GM12865 (cell line): ENCODE measurements at regions not wholly inside any gene's neighbourhood (a gene's known extent, or its start where the extent isn't known, plus 50 kb on each side); places are given as distances from the start of the nearest gene placed in this dataset.

Source experiments
- DNase-seq: peaks from one replicate; pipeline ENCODE4 v3.0.0; 2010; ENCODE audit warnings: low read depth
- H3K4me3 ChIP-seq: 2 replicates; pipeline ENCODE4 v1.5.1; 2011; ENCODE audit warnings: mild to moderate bottlenecking, low read depth, low read length, control low read depth
- TF ChIP-seq, protein P1 (sequence below): IDR thresholded peaks from 2 replicates; pipeline ENCODE4 v1.5.1; 2011; ENCODE audit warnings: low read length, control low read depth, low read depth, inconsistent platforms; ENCODE audit not compliant: insufficient read depth; ENCODE audit errors: missing control alignments

DNA sequence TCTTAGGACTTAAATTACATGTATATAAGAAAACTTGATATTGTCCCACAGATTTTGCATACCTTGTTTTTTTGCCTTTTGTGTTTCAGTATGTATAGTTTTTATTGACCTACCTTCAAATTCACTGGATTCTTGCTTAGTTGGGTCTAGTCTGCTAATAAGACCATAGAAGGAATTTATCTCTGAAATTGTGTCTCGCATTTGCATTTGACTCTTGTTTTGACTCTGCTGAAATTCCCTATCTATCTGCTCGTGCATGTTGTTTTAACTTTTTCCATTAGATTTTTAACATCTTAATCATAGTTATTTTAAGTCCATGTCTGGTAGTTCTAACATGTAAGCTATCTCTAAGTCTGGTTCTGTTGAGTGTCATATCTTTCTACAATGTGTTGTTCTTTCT is 163.9 kb downstream of the SCP2D1 start:
- TF ChIP-seq, protein P1, sequence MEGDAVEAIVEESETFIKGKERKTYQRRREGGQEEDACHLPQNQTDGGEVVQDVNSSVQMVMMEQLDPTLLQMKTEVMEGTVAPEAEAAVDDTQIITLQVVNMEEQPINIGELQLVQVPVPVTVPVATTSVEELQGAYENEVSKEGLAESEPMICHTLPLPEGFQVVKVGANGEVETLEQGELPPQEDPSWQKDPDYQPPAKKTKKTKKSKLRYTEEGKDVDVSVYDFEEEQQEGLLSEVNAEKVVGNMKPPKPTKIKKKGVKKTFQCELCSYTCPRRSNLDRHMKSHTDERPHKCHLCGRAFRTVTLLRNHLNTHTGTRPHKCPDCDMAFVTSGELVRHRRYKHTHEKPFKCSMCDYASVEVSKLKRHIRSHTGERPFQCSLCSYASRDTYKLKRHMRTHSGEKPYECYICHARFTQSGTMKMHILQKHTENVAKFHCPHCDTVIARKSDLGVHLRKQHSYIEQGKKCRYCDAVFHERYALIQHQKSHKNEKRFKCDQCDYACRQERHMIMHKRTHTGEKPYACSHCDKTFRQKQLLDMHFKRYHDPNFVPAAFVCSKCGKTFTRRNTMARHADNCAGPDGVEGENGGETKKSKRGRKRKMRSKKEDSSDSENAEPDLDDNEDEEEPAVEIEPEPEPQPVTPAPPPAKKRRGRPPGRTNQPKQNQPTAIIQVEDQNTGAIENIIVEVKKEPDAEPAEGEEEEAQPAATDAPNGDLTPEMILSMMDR: no peak
- no peak for DNase-seq
- H3K4me3 ChIP-seq: no peak overlapping the region

DNA sequence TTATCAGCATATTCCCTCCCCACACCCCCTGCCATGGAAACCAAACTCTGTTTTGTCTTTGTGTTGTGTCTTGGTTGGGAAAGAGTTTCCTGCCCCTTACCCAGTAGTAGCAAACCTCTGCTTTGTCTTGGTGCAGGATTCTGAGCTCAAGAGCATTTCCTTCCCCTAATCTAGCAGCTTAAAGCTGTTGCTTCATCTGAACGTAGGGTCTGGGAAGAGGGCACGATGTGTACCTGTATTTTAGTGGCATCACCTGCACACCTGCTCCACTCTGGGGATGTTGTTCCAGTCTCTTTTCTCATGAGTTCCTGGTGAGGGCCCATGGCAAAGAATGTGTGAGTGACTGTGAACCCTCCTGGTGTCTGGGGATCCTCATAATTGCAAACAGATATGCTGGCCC is 164.7 kb downstream of the SCP2D1 start:
- no peak overlapping the region for H3K4me3 ChIP-seq
- TF ChIP-seq, protein P1: no peak
- DNase-seq: no peak

DNA sequence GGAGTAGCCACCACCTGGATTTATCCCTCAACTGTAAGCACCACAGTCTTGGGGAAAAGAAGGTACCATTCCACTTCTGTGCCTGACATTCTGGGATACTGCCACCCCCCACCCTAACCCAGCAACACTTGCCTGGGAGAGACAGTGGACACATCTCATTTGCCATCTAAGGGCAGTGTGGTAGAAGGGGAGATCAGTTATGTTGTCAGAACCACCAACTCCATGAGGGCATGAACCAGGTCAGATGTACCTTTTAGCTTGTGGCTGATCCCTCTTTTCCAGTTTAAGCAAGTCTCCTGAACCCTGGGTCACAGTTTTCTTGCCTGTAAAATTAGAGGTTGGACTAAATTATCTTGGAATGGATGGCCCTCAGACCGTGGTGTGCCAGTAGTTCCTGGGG is 165.5 kb downstream of the SCP2D1 start:
- DNase-seq: no peak
- no peak overlapping the region for H3K4me3 ChIP-seq
- TF ChIP-seq, protein P1: no peak

DNA sequence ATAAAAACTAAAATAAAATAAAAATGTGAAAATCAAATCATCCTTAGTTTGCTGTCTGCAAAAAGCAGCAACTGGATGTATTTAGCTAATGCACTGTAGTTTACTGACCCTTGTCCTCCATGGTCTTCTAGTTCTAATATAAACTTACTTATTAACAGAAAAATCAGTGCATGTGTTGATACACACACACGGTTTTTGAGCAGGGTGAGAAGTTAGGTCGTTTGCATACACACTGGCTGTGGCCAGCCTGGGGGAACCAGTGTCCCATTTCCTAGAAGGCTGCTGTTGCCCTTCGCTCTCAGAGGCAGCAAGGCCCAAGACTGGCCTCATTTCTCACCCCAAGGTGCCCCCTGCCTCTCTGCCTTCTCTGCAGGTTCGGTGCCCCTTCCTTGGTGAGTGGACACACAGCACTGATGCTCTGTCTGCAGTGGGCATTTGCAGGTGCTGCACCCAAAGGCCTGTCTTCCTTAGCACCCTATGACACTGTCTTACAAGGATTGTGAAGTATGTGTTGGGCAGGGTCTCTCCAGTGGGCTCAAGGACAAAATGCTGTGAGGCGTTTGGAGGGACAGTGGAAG is 168.5 kb downstream of the SCP2D1 start:
- DNase-seq: no peak
- no peak overlapping the region for H3K4me3 ChIP-seq
- TF ChIP-seq, protein P1: no peak

DNA sequence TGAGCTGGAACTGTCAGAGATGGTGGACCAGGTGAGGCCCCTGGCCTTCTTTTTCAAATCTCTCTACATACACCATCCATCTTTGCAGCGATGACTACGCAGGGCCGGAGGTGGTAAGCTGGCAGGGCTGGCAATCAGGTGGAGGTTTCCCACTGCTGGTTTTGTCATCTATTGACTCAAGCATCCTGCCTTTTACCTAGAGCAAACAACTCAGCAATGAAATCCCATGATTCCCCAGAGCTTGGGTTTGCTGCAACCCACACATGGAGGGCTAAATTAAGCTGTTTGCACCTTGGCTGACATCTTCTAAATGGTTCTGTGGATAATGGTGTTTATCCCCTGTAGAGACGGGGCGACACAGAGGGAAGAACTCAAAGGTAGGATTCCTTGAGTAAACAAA is 170.2 kb downstream of the SCP2D1 start:
- TF ChIP-seq, protein P1: no peak
- no peak overlapping the region for H3K4me3 ChIP-seq
- no peak for DNase-seq

DNA sequence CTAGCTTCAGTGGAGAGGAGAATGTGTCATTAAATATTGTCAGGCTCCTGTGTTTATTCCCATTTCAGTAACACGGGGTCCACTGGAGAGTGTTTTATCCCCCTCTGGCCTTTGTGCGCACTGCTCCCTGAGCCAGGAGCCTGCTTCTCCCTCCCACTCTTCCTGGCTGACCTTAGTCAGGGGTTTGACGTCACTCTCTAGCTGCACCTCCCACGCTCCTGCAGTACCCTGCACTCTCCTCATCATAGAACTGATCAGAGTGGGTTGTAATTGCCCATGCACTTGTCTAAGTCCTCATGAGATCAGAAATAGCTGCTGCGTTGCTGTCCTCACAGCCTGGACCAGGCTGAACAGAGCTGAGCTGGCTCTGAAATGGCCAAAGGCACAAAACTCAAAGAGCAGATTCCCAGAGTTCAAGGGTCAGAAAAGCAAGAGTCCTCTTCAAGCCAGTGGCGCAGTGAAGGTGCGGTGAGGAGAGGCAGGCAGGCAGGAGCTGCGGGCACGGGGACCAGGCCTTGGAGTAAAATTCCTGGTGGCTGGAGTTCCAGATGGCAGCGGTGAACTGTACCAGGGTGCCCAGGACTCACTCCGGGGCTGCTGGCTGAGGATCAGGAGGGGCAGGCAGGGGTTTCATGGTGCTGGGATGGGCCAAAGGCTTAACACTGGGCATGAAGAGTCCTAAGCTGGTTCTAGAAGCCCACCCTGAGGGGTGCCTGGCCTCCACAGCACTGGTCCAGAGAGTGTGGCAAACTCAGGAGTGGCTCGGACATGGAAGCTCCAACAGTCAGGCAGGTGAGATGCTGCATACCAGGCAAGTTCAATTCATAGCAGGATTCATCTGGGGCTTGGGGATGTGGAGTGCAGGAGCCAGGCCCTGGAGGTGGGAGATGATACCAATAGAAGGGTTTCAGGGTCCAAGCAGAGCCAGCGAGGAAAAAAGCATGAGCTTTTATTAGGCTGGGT is 170.9 kb downstream of the SCP2D1 start:
- no peak overlapping the region for H3K4me3 ChIP-seq
- TF ChIP-seq, protein P1: no peak
- DNase-seq: no peak
